BE2C (cell line): ENCODE measurements at regions not wholly inside any gene's neighbourhood (a gene's known extent, or its start where the extent isn't known, plus 50 kb on each side); places are given as distances from the start of the nearest gene placed in this dataset.

Source experiments
- DNase-seq: peaks from one replicate; pipeline ENCODE4 v3.0.0-alpha.2; 2020
- H3K27me3 ChIP-seq: fragments of 250-450 bp; sonication (Bioruptor Pico); 2 replicates; pipeline ENCODE4 v1.5.1; 2020; ENCODE audit warnings: mild to moderate bottlenecking
- H3K36me3 ChIP-seq: fragments of 250-450 bp; sonication (Bioruptor Pico); 2 replicates; pipeline ENCODE4 v1.5.1; 2020; ENCODE audit warnings: mild to moderate bottlenecking
- H3K4me1 ChIP-seq: fragments of 250-450 bp; sonication (Bioruptor Pico); 2 replicates; pipeline ENCODE4 v1.5.1; 2020
- H3K4me3 ChIP-seq: 2 replicates; pipeline ENCODE4 v1.5.1; 2011; ENCODE audit warnings: low read depth, low read length
- H3K9me3 ChIP-seq: fragments of 250-450 bp; sonication (Bioruptor Pico); 2 replicates; pipeline ENCODE4 v1.5.1; 2020
- CTCF ChIP-seq: IDR thresholded peaks from 2 replicates; pipeline ENCODE4 v1.5.1; 2012; ENCODE audit warnings: mild to moderate bottlenecking, low read depth, low read length

- H3K27me3 ChIP-seq = peaks cover 8% of the 10 kb centered on the region
- H3K4me3 ChIP-seq = no peak overlapping the region
- no peaks in the 10 kb centered on the region for H3K36me3 ChIP-seq
- H3K9me3 ChIP-seq = no peaks in the 10 kb centered on the region
- no peaks in the 10 kb centered on the region for H3K4me1 ChIP-seq
- TF ChIP-seq CTCF = no peak
- DNase-seq = no peak
Observed at GRCh38 chr6:99810942-99811620, 182.9 kb downstream of the MCHR2 start.

GRCh38 chr6:99811636-99812035 lies 182.4 kb downstream of the MCHR2 start:
- Histone ChIP-seq H3K4me3 (no peak overlapping the region), H3K27me3 (0 out of 2 replicates have a peak, but pooled peaks cover 5% of the 10 kb centered on the region), H3K9me3 (no peaks in the 10 kb centered on the region), H3K4me1 (no peaks in the 10 kb centered on the region), H3K36me3 (no peaks in the 10 kb centered on the region)
- TF ChIP-seq CTCF = no peak
- no peak for DNase-seq

- no peak for TF ChIP-seq CTCF
- no peak for DNase-seq
- H3K27me3 ChIP-seq = 0 out of 2 replicates have a peak, but pooled peaks cover 2% of the 10 kb centered on the region
- H3K36me3 ChIP-seq = no peaks in the 10 kb centered on the region
- H3K4me3 ChIP-seq = no peak overlapping the region
- no peaks in the 10 kb centered on the region for H3K9me3 ChIP-seq
- no peaks in the 10 kb centered on the region for H3K4me1 ChIP-seq
Observed at GRCh38 chr6:99813565-99813964, 180.5 kb downstream of the MCHR2 start.

GRCh38 chr6:99814230-99814928 lies 179.6 kb downstream of the MCHR2 start:
- no peaks in the 10 kb centered on the region for H3K36me3 ChIP-seq
- no peaks in the 10 kb centered on the region for H3K9me3 ChIP-seq
- no peaks in the 10 kb centered on the region for H3K4me1 ChIP-seq
- no peak for DNase-seq
- TF ChIP-seq CTCF = no peak
- no peak overlapping the region for H3K4me3 ChIP-seq
- H3K27me3 ChIP-seq = no peaks in the 10 kb centered on the region

GRCh38 chr6:99816795-99817194 lies 177.2 kb downstream of the MCHR2 start:
- H3K4me3 ChIP-seq = no peak overlapping the region
- TF ChIP-seq CTCF = no peak
- H3K9me3 ChIP-seq = no peaks in the 10 kb centered on the region
- no peaks in the 10 kb centered on the region for H3K4me1 ChIP-seq
- no peaks in the 10 kb centered on the region for H3K36me3 ChIP-seq
- no peak for DNase-seq
- H3K27me3 ChIP-seq = peaks cover 5% of the 10 kb centered on the region; the same call in 1 of the 2 replicates

- Histone ChIP-seq H3K36me3 (no peaks in the 10 kb centered on the region), H3K4me1 (no peaks in the 10 kb centered on the region), H3K9me3 (no peaks in the 10 kb centered on the region), H3K27me3 (peaks cover 12% of the 10 kb centered on the region), H3K4me3 (no peak overlapping the region)
- no peak for DNase-seq
- no peak for TF ChIP-seq CTCF
Observed at GRCh38 chr6:99818161-99818560, 175.9 kb downstream of the MCHR2 start.
